NCI-H2081 treated with DMSO at 0.1 percent for 48 hours (cell line): ENCODE measurements at regions not wholly inside any gene's neighbourhood (a gene's known extent, or its start where the extent isn't known, plus 50 kb on each side); places are given as distances from the start of the nearest gene placed in this dataset.

Source experiments
- DNase-seq: peaks from one replicate; lab custom pipeline; 2025; lab: John Stamatoyannopoulos, UW

DNA sequence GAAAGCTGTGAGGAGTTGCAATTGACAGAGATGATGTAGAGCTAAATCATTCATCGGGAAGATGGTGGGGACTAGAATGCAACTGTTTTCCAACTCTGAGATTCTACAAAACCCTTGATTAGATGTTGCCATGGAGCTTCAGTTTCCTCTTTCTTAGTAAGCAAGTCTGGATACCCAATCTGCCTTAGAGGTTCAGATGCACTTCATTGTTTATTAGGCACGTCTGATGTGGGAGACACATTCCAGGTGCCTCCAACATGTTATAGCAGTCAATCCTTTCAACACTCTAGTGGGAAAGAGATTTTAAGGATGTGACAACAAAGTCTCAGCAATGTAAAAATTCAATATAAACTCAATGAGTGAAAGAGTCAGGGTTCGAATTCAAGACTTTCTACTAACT is 291.3 kb upstream of the PHYHIPL start:
- DNase-seq = no peak

- DNase-seq = no peak
Observed at GRCh38 chr10:58885686-58886345, 290.6 kb upstream of the PHYHIPL start.

- DNase-seq = peak; percentile 8
Observed at GRCh38 chr10:58886406-58886805, 290.0 kb upstream of the PHYHIPL start.

GRCh38 chr10:58887474-58887873 is 289.0 kb upstream of the PHYHIPL start:
- DNase-seq = no peak

DNA sequence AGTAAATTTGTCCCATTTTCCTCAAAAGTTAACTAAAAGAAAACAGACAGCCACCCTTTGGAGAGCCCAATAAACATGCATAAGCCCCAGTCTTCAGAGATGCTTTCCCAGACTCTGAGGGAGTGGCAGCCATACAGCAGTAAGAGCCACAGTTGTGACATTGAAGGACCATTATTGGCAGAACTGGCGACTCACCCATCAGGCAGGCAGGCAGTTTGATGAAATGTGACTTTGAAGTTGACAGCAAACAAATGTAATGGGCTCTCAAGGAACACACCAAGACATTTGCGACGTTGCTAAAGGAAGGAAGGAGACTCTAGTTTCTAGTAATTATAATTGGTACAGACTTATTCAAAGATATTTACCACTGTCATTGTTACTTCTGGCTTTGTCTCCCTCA is 287.5 kb upstream of the PHYHIPL start:
- DNase-seq = no peak

- DNase-seq = no peak
Observed at GRCh38 chr10:58892031-58892531, 284.4 kb upstream of the PHYHIPL start.

DNA sequence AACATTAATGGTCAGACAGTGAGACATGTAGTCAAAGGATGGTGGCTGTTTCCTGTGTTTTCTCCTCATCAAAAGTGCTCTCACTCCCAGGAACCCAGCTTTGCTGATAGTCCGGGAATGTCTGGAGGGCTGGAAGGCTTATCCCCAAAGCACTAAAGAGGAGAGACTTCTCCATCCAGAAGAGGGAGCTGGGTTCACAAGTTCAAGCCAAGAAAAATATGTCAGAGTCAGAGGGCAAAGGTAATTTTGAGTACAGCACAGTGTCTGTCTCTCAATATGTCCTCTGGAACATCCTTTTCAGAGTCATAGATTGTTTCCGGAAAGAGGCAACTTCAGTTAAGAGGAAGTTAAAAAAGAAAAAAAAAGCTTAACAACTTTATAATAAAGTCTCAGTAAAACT is 281.5 kb upstream of the PHYHIPL start:
- DNase-seq = no peak

DNA sequence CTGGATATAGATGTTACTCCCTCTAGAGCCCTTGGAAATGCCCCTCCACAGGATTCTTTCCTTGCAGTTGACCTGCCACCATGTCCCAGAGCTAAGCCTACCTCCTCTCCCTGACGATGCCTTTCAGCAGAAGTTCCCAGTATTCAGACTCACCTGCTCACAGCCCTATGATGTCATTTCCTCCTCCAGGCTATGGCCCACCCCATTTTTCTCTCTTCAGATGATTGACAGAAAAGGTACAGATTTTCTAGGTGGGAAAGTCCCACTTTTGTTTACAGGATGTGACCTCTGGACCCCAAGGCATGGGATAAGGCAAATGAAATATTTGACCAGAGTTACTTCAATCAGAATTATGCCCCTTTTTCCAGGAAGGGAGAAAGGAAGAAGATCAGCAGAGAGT is 280.2 kb upstream of the PHYHIPL start:
- DNase-seq = no peak

DNA sequence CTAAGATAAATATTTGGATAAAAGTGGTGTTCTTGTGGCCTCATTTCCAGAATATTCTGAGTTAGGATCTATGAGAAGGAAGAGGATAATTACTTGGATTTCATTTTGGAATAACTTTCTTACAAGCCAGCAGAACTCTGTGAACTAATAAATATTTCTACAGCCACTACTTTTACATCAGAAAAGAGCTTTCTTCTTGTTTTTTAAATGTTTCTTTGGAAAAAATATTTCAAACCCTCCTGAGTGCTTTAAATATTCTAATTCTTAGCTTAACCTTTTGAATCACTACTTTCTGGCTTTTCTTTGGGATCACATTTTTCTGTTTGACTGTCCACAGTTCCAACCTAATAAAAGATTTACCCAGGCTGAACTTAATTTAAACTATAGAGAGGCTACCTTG is 279.2 kb upstream of the PHYHIPL start:
- no peak for DNase-seq

DNA sequence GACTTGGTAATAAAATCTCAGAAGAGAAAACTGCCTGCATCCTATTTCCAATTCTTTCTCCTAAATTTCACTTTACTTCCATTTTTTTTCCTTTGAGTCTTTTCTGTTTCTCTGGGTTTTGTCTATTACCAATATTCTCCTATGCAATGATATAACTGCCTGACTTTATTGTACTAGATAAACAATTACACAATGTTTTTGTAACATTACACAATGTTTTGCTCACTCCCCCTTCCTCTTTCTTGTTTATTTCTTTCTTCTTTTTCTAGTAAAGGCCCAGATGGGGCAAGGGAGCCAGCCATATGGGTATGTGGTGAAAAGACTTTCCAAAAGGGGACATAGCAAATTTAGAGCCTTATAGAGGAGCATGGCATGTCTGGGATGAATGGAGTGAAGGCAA is 278.7 kb upstream of the PHYHIPL start:
- no peak for DNase-seq

GRCh38 chr10:58898854-58899573 is 277.4 kb upstream of the PHYHIPL start:
- DNase-seq = no peak

- DNase-seq = no peak
Observed at GRCh38 chr10:58901092-58901646, 275.3 kb upstream of the PHYHIPL start.

GRCh38 chr10:58903071-58903470 is 273.4 kb upstream of the PHYHIPL start:
- DNase-seq = no peak

- no peak for DNase-seq
Observed at GRCh38 chr10:58909881-58910280, 266.6 kb upstream of the PHYHIPL start.

DNA sequence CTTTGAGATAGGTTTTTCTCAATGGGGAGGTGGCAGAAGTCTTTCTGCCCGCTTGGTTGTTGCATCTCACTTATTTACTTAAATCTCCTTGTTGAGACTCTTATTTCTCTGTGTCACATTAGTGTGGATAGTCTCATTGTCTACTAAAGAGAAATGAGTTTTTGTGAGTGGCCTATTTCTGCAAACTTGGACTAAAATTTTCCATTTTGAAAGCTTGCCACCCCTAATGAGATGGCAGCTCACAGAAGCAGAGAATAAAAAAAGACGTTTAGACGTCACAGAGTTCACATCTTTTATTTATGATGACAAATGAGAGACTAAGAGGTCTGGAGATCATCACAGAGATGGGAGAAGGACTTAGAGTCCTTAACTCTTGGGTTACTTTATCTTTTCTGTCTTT is 262.7 kb upstream of the PHYHIPL start:
- no peak for DNase-seq

GRCh38 chr10:58918887-58919286 is 257.6 kb upstream of the PHYHIPL start:
- no peak for DNase-seq

- no peak for DNase-seq
Observed at GRCh38 chr10:58919927-58920654, 256.4 kb upstream of the PHYHIPL start.

- no peak for DNase-seq
Observed at GRCh38 chr10:58920655-58921003, 255.8 kb upstream of the PHYHIPL start.

- DNase-seq = no peak
Observed at GRCh38 chr10:58921421-58921855, 255.0 kb upstream of the PHYHIPL start.

DNA sequence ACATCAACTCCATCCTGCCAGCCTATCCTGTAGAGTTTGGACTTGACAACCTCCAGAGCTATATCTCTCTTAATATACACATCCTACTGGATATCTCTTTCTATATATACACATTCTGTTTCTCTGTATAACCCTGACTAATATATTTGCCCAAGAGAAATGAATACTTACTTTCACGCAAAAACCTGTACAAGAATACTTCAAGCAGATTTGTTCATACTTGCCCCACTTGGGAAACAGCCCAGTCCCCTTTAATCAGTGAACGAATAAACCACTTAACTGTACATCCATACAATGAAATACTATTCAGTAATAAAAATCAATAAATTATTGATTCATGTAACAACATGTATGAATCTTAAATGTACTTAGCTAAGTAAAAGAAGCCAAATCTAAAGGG is 251.1 kb upstream of the PHYHIPL start:
- no peak for DNase-seq

GRCh38 chr10:58930500-58930899 is 245.9 kb upstream of the PHYHIPL start:
- DNase-seq = no peak

- DNase-seq = no peak
Observed at GRCh38 chr10:58932126-58932525, 244.3 kb upstream of the PHYHIPL start.
